ENCODE measurements at regions not wholly inside any gene's neighbourhood (a gene's known extent, or its start where the extent isn't known, plus 50 kb on each side); places are given as distances from the start of the nearest gene placed in this dataset.

DNA sequence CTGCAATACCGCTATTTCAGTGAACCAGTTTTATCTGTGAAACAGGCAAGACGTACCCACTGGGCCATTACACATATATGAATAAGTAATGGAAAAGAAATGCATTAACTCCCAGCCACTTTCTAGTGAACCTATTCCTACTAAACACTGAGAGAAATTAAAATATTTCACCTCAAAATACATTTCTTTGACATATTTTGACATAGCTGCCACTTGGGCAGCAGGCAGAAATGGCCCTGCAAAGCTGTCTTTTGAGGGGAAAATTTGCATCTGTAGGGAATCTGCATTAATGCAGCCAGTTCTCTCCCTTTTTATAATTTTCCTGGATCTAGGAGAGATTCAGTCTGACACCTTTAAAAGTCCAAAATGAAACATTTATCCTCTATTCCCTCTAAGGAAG, 714.8 kb upstream of the POM121L12 start:
- H3K9me3 ChIP-seq, result peaks cover 0 to 5% (median 0%) of the 10 kb centered on the region in 3 donors
- intact Hi-C loops (cut with DNase I; ENCODE audit: low total_unique reads), result no loop called here

DNA sequence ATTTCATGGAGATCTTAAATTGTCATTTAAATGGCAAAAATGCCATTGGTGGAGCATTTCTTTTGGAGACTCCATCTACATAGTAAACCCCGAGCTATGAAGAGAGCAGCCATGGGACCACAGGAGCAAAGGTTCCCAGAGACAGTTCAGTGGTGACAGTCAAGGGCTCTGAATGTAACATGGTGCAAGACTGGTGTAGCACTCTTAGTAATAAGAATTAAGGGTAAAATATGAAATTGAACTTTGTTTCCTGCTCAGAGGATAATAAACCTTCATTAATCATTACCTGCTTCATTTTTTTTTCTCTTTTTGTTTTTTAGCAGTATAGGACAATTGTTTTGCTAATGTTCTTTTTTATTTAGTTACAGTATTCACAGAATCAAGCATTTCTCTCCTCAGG, 717.5 kb upstream of the POM121L12 start:
- Histone ChIP-seq H3K27me3 (no peaks in the 10 kb centered on the region), H3K9me3 (peaks cover 0 to 5% (median 0%) of the 10 kb centered on the region in 3 donors), H3K36me3 (no peaks in the 10 kb centered on the region), H3K4me1 (no peaks in the 10 kb centered on the region), H3K27ac (no peak overlapping the region), H3K4me3 (no peak overlapping the region)
- DNase-seq, result no peak
- TF ChIP-seq, protein P1, sequence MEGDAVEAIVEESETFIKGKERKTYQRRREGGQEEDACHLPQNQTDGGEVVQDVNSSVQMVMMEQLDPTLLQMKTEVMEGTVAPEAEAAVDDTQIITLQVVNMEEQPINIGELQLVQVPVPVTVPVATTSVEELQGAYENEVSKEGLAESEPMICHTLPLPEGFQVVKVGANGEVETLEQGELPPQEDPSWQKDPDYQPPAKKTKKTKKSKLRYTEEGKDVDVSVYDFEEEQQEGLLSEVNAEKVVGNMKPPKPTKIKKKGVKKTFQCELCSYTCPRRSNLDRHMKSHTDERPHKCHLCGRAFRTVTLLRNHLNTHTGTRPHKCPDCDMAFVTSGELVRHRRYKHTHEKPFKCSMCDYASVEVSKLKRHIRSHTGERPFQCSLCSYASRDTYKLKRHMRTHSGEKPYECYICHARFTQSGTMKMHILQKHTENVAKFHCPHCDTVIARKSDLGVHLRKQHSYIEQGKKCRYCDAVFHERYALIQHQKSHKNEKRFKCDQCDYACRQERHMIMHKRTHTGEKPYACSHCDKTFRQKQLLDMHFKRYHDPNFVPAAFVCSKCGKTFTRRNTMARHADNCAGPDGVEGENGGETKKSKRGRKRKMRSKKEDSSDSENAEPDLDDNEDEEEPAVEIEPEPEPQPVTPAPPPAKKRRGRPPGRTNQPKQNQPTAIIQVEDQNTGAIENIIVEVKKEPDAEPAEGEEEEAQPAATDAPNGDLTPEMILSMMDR (IDR thresholded peaks at IDR 0.05), result no peak
- intact Hi-C loops (cut with DNase I; ENCODE audit: low total_unique reads), result no loop called here

More for the DNA sequence above, 714.8 kb upstream of the POM121L12 start:
- no peaks in the 10 kb centered on the region for H3K27me3 ChIP-seq
- TF ChIP-seq, protein P1 (IDR thresholded peaks at IDR 0.05), result no peak
- DNase-seq, result no peak
- no peak overlapping the region for H3K4me3 ChIP-seq
- no peak overlapping the region for H3K27ac ChIP-seq
- H3K4me1 ChIP-seq, result no peaks in the 10 kb centered on the region
- no peaks in the 10 kb centered on the region for H3K36me3 ChIP-seq

DNA sequence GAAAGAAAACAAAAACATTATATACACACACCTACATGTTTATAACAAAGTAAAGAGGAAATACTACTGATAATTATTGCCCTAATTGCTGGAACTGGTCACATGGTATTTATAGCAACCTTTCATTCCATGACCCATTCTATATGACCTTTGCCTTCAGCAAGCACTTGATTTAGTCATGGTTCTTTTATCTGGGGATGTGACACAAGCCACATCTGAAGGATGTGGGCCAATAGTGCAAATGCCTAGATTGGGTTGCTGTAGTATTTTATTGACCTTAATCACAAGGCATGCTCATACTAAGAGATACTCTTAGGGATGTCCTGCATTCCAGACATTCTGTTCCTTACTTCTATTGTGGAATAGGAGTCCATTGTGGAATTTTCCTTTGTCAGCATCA, 723.5 kb upstream of the POM121L12 start:
- intact Hi-C loops (cut with DNase I; ENCODE audit: low total_unique reads), result no loop called here
- TF ChIP-seq, protein P1 (IDR thresholded peaks at IDR 0.05), result no peak
- no peaks in the 10 kb centered on the region for H3K4me1 ChIP-seq
- H3K36me3 ChIP-seq, result no peaks in the 10 kb centered on the region
- H3K4me3 ChIP-seq, result no peak overlapping the region
- H3K9me3 ChIP-seq, result no peaks in the 10 kb centered on the region
- H3K27ac ChIP-seq, result no peak overlapping the region
- DNase-seq, result no peak
- H3K27me3 ChIP-seq, result no peaks in the 10 kb centered on the region

DNA sequence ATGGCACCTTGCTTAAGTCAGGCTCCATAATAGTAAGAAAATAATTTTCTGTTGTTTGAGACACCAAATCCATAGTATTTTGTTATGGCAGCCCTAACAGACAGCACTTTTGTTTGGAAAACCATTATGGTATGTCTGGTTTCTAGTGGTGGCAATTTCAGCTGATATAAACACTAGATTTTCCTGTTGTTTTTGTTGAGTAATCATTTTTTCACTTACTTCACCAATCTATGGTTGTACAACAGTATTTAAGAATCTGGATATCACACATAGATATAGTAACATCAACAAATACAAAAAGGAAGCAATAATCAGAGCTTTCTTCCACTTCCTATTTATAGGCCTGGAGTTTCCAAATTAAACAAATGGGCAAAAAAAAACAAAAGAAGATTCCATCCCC, 725.8 kb upstream of the POM121L12 start:
- DNase-seq, result no peak
- intact Hi-C loops (cut with DNase I; ENCODE audit: low total_unique reads), result no loop called here
- H3K27ac ChIP-seq, result no peak overlapping the region
- no peaks in the 10 kb centered on the region for H3K36me3 ChIP-seq
- H3K9me3 ChIP-seq, result no peaks in the 10 kb centered on the region
- TF ChIP-seq, protein P1 (IDR thresholded peaks at IDR 0.05), result no peak
- no peaks in the 10 kb centered on the region for H3K27me3 ChIP-seq
- H3K4me1 ChIP-seq, result no peaks in the 10 kb centered on the region
- H3K4me3 ChIP-seq, result no peak overlapping the region

DNA sequence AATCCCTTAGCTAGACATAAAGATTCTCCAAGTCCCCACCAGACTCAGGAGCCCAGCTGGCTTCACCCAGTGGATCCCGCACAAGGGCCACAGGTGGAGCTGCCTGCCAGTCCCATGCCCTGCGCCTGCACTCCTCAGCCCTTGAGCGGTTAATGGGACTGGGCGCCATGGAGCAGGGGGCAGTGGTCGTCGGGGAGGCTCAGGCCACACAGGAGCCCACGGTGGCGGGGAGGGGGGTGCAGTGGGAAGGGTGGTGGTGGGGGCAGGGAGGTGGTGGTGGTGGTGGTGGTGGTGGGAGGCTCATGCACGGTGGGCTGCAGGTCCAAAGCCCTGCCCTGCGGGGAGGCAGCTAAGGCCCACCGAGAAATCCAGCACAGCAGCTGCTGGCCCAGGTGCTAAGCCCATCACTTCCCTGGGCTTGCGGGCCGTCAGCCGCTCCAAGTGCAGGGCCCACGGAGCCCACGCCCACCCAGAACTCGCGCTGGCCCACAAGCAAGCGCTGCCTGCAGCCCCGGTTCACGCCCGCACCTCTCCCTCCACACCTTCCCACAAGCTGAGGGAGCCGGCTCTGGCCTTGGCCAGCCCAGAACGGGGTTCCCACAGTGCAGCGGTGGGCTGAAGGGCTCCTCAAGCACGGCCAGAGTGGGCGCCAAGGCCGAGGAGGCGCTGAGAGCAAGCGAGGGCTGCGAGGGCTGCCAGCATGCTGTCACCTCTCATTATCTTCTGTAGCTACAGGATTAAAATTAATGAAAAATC, 732.5 kb upstream of the POM121L12 start:
- intact Hi-C loops (cut with DNase I; ENCODE audit: low total_unique reads), result no loop called here
- H3K9me3 ChIP-seq, result no peaks in the 10 kb centered on the region
- no peak overlapping the region for H3K4me3 ChIP-seq
- no peaks in the 10 kb centered on the region for H3K36me3 ChIP-seq
- H3K27me3 ChIP-seq, result no peaks in the 10 kb centered on the region
- no peak overlapping the region for H3K27ac ChIP-seq
- H3K4me1 ChIP-seq, result no peaks in the 10 kb centered on the region
- TF ChIP-seq, protein P1 (IDR thresholded peaks at IDR 0.05), result no peak
- no peak for DNase-seq

All from tibial artery (tissue), 4 donors.